ENCODE measurements at regions not wholly inside any gene's neighbourhood (a gene's known extent, or its start where the extent isn't known, plus 50 kb on each side); places are given as distances from the start of the nearest gene placed in this dataset.

GRCh38 chr11:97354576-97354975 lies 964.8 kb downstream of the JRKL start:
- Histone ChIP-seq H3K36me3 (ENCODE audit: control insufficient read depth, insufficient read depth, low read length) (no peaks in the 10 kb centered on the region), H3K9me3 (replicated peaks; ENCODE audit: control insufficient read depth, insufficient read depth, low read depth, low read length) (no peaks in the 10 kb centered on the region), H3K9ac (ENCODE audit: insufficient read depth in 1 of 2, low read depth in 2 of 2, low read length in 2 of 2) (no peak overlapping the region), H3K9me1 (ENCODE audit: control insufficient read depth, insufficient read depth, low read length) (no peaks in the 10 kb centered on the region), H3K79me2 (ENCODE audit: control insufficient read depth, insufficient read depth, low read length) (no peaks in the 10 kb centered on the region), H4K20me1 (replicated peaks; ENCODE audit: control insufficient read depth, insufficient read depth, low read length) (no peaks in the 10 kb centered on the region), H3K4me2 (ENCODE audit: insufficient read depth, low read length) (no peak overlapping the region), H2AFZ (ENCODE audit: low read depth, low read length) (no peak overlapping the region), H3K4me3 (no peak overlapping the region), H3K27ac (ENCODE audit: extremely low read depth, low read depth, low read length) (no peak overlapping the region), H3K4me1 (replicated peaks in 1 of 2; ENCODE audit: control insufficient read depth in 2 of 2, insufficient read depth in 2 of 2, low read length in 2 of 2) (no peaks in the 10 kb centered on the region), H3K27me3 (ENCODE audit: control insufficient read depth in 2 of 2, insufficient read depth in 2 of 2, low read length in 2 of 2) (no peaks in the 10 kb centered on the region)
- in situ Hi-C loops (cut with MboI): no loop called here
- POLR2A ChIA-PET: no interaction called here
- CTCF ChIA-PET (ENCODE audit: low intra/inter-chr PET ratio): no interaction called here
- intact Hi-C loops (cut with micrococcal nuclease): no loop called here
- DNase-seq (ENCODE audit: extremely low read depth in 1 of 4, low spot score in 3 of 4) (no peak), FAIRE-seq (no peak), ATAC-seq (no peak)
- no TSS peak for BruUV-seq (replicated peaks)
- TF ChIP-seq JUND (IDR thresholded peaks at IDR 0.05; ENCODE audit: borderline replicate concordance, low read depth, low read length): no peak
- no peak for TF ChIP-seq JUND (tag; IDR thresholded peaks at IDR 0.05; ENCODE audit: borderline replicate concordance, low read depth, low read length)
- no peak for TF ChIP-seq SRSF1 (IDR thresholded peaks at IDR 0.05; ENCODE audit: low read depth, low read length)
- TF ChIP-seq ATF6 (CRISPR knock-in tag; IDR thresholded peaks at IDR 0.05): no peak
- TF ChIP-seq RFX5 (IDR thresholded peaks at IDR 0.05; ENCODE audit: low read depth, low read length): no peak
- no peak for TF ChIP-seq HMG20B (CRISPR knock-in tag; IDR thresholded peaks at IDR 0.05)
- TF ChIP-seq ZNF780A (CRISPR knock-in tag; IDR thresholded peaks at IDR 0.05): no peak
- TF ChIP-seq POLR2G (IDR thresholded peaks at IDR 0.05; ENCODE audit: low read depth, low read length): no peak
- no peak for TF ChIP-seq BCOR (IDR thresholded peaks at IDR 0.05)
- no peak for TF ChIP-seq ZBTB49 (CRISPR knock-in tag; IDR thresholded peaks at IDR 0.05; ENCODE audit: borderline replicate concordance)
- TF ChIP-seq MTA1 (IDR thresholded peaks at IDR 0.05; ENCODE audit: borderline replicate concordance): no peak
- no peak for TF ChIP-seq KDM1A (IDR thresholded peaks at IDR 0.05)
- TF ChIP-seq CREM (IDR thresholded peaks at IDR 0.05; ENCODE audit: low read depth): no peak
- no peak for TF ChIP-seq ZNF511 (CRISPR knock-in tag; IDR thresholded peaks at IDR 0.05)
- TF ChIP-seq RAD21 (CRISPR knock-in tag; conservative IDR thresholded peaks at IDR 0.05 in 1 of 2, IDR thresholded peaks at IDR 0.05 in 1 of 2): no peak
- no peak for TF ChIP-seq ZNF507 (tag; conservative IDR thresholded peaks at IDR 0.05)
- no peak for TF ChIP-seq E4F1 (CRISPR knock-in tag; IDR thresholded peaks at IDR 0.05; ENCODE audit: borderline replicate concordance)
- no peak for TF ChIP-seq HMGN3 (IDR thresholded peaks at IDR 0.05; ENCODE audit: borderline replicate concordance, extremely low read depth, insufficient read length, low read depth, low read length)
- 0% methylated on average over 2 of the region's 2 CpGs for WGBS (ENCODE audit: insufficient coverage, low coverage, missing lambda C conversion rate)

Measured in K562 (cell line).